ENCODE measurements at regions not wholly inside any gene's neighbourhood (a gene's known extent, or its start where the extent isn't known, plus 50 kb on each side); places are given as distances from the start of the nearest gene placed in this dataset.

GRCh38 chr13:97565906-97566305 lies 131.9 kb downstream of the RAP2A start:
- H4K20me1 ChIP-seq (ENCODE audit: insufficient read depth), result no peaks in the 10 kb centered on the region
- 48 to 49% methylated on average over 3 of the region's 3 CpGs for WGBS, 2 experiments (ENCODE audit: low coverage in 1 of 2, low lambda C conversion rate in 2 of 2, missing lambda C conversion rate in 2 of 2)
- H3K4me3 ChIP-seq, result no peak overlapping the region
- H3K9me2 ChIP-seq (ENCODE audit: insufficient read depth), result no peaks in the 10 kb centered on the region
- no peaks in the 10 kb centered on the region for H3K4me1 ChIP-seq (ENCODE audit: insufficient read depth)
- no peak overlapping the region for H3K4me2 ChIP-seq (ENCODE audit: unreplicated experiment)
- H2AFZ ChIP-seq, result no peak overlapping the region
- H3K27ac ChIP-seq, result no peak overlapping the region
- H3K9ac ChIP-seq, result no peak overlapping the region
- H3K36me3 ChIP-seq (ENCODE audit: low read depth), result no peaks in the 10 kb centered on the region
- no peaks in the 10 kb centered on the region for H3K9me3 ChIP-seq (ENCODE audit: low read depth)
- no peaks in the 10 kb centered on the region for H3F3A ChIP-seq (ENCODE audit: insufficient read depth)
- no peaks in the 10 kb centered on the region for H3K27me3 ChIP-seq (replicated peaks; ENCODE audit: insufficient read depth)
- no peak for DNase-seq
- H3K79me2 ChIP-seq (ENCODE audit: insufficient read depth), result no peaks in the 10 kb centered on the region
- TF ChIP-seq EZH2 (IDR thresholded peaks at IDR 0.05; ENCODE audit: insufficient read depth, poor library complexity, severe bottlenecking) (no peak), EZH2phosphoT487 (IDR thresholded peaks at IDR 0.05; ENCODE audit: insufficient read depth, low read depth) (no peak)
- in situ Hi-C loops (cut with MboI), result no loop called here

DNA sequence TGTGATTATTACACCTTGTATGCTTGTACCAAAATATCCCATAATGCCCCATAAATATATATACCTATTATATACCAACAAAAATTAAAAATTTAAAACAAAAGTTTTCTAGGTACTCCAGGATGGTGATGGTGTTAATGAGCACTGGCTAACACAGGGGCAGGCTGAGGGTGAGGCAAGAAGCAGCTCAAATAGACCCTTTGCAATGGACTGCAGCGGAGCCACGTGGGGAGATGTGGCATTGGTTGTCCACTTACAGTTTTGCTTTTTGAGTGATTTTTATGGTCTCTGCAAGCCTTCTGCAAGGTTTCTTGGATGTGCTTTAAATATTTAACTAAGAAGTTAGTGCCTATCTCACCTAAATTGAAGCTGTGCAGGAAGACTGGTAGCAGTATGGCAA lies 132.9 kb downstream of the RAP2A start:
- no peak for DNase-seq
- Histone ChIP-seq H3K4me2 (ENCODE audit: unreplicated experiment) (no peak overlapping the region), H3K9me3 (ENCODE audit: low read depth) (no peaks in the 10 kb centered on the region), H4K20me1 (ENCODE audit: insufficient read depth) (no peaks in the 10 kb centered on the region), H3K36me3 (ENCODE audit: low read depth) (no peaks in the 10 kb centered on the region), H3K27me3 (replicated peaks; ENCODE audit: insufficient read depth) (no peaks in the 10 kb centered on the region), H3F3A (ENCODE audit: insufficient read depth) (no peaks in the 10 kb centered on the region), H2AFZ (no peak overlapping the region), H3K4me1 (ENCODE audit: insufficient read depth) (no peaks in the 10 kb centered on the region), H3K9me2 (ENCODE audit: insufficient read depth) (no peaks in the 10 kb centered on the region), H3K79me2 (ENCODE audit: insufficient read depth) (no peaks in the 10 kb centered on the region), H3K9ac (no peak overlapping the region), H3K27ac (no peak overlapping the region), H3K4me3 (no peak overlapping the region)
- WGBS, 2 experiments (ENCODE audit: low coverage in 1 of 2, low lambda C conversion rate in 2 of 2, missing lambda C conversion rate in 2 of 2), result 68 to 78% methylated on average over 2 of the region's 2 CpGs
- in situ Hi-C loops (cut with MboI), result no loop called here
- TF ChIP-seq EZH2phosphoT487 (IDR thresholded peaks at IDR 0.05; ENCODE audit: insufficient read depth, low read depth) (no peak), EZH2 (IDR thresholded peaks at IDR 0.05; ENCODE audit: insufficient read depth, poor library complexity, severe bottlenecking) (no peak)

- Histone ChIP-seq H3K9me3 (ENCODE audit: low read depth) (no peaks in the 10 kb centered on the region), H4K20me1 (ENCODE audit: insufficient read depth) (no peaks in the 10 kb centered on the region), H3K4me1 (ENCODE audit: insufficient read depth) (no peaks in the 10 kb centered on the region), H3K27me3 (replicated peaks; ENCODE audit: insufficient read depth) (no peaks in the 10 kb centered on the region), H3K9ac (no peak overlapping the region), H2AFZ (no peak overlapping the region), H3K27ac (no peak overlapping the region), H3K4me3 (no peak overlapping the region), H3K4me2 (ENCODE audit: unreplicated experiment) (no peak overlapping the region), H3K9me2 (ENCODE audit: insufficient read depth) (no peaks in the 10 kb centered on the region), H3K36me3 (ENCODE audit: low read depth) (no peaks in the 10 kb centered on the region), H3K79me2 (ENCODE audit: insufficient read depth) (no peaks in the 10 kb centered on the region), H3F3A (ENCODE audit: insufficient read depth) (no peaks in the 10 kb centered on the region)
- WGBS, 2 experiments (ENCODE audit: low coverage in 1 of 2, low lambda C conversion rate in 2 of 2, missing lambda C conversion rate in 2 of 2), result 55 to 67% methylated on average over 3 of the region's 3 CpGs
- TF ChIP-seq EZH2 (IDR thresholded peaks at IDR 0.05; ENCODE audit: insufficient read depth, poor library complexity, severe bottlenecking) (no peak), EZH2phosphoT487 (IDR thresholded peaks at IDR 0.05; ENCODE audit: insufficient read depth, low read depth) (no peak)
- in situ Hi-C loops (cut with MboI), result no loop called here
- DNase-seq, result peak; percentile 53
These were observed 133.7 kb downstream of the RAP2A start for GRCh38 chr13:97567510-97568243.

DNA sequence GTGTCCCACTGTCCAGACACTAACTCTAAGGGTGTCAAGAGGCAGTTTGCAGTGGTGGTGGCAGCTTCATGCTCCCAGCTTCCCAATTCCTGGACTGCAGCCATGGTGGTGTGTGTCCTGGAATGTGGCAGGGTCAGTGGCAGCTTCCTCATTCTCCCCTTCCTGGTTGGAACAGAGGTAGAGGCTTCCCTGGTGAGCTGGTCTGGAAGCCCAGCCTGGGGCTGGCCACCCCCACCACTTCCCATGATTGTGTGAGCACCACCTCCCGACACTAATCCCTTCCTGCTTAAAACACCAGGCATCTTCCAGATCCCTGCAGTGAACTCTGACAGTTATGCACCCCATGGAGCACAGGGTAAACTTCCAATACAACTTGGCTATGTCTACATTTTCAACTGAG lies 134.9 kb downstream of the RAP2A start:
- Histone ChIP-seq H3K9ac (no peak overlapping the region), H3K4me2 (ENCODE audit: unreplicated experiment) (no peak overlapping the region), H4K20me1 (ENCODE audit: insufficient read depth) (no peaks in the 10 kb centered on the region), H3K4me1 (ENCODE audit: insufficient read depth) (no peaks in the 10 kb centered on the region), H3K9me2 (ENCODE audit: insufficient read depth) (no peaks in the 10 kb centered on the region), H3K9me3 (ENCODE audit: low read depth) (no peaks in the 10 kb centered on the region), H3K27me3 (replicated peaks; ENCODE audit: insufficient read depth) (no peaks in the 10 kb centered on the region), H2AFZ (no peak overlapping the region), H3K27ac (no peak overlapping the region), H3K79me2 (ENCODE audit: insufficient read depth) (no peaks in the 10 kb centered on the region), H3F3A (ENCODE audit: insufficient read depth) (no peaks in the 10 kb centered on the region), H3K36me3 (ENCODE audit: low read depth) (no peaks in the 10 kb centered on the region), H3K4me3 (no peak overlapping the region)
- 58 to 90% methylated on average over 1 of the region's 1 CpG for WGBS, 2 experiments (ENCODE audit: low coverage in 1 of 2, low lambda C conversion rate in 2 of 2, missing lambda C conversion rate in 2 of 2)
- in situ Hi-C loops (cut with MboI), result no loop called here
- TF ChIP-seq EZH2 (IDR thresholded peaks at IDR 0.05; ENCODE audit: insufficient read depth, poor library complexity, severe bottlenecking) (no peak), EZH2phosphoT487 (IDR thresholded peaks at IDR 0.05; ENCODE audit: insufficient read depth, low read depth) (no peak)
- DNase-seq, result no peak
